K562 (cell line): ENCODE measurements at regions not wholly inside any gene's neighbourhood (a gene's known extent, or its start where the extent isn't known, plus 50 kb on each side); places are given as distances from the start of the nearest gene placed in this dataset.
"Not testable (repeated sequence)": the region's sequence is repeated elsewhere in the genome, so short reads cannot be mapped to it uniquely, and the experiment has no call there.

ENCODE experiments used
- CEBPB ChIP-seq: fragments of 450-650 bp; IDR thresholded peaks from 2 replicates; pipeline ENCODE4 v1.6.1; 2016; ENCODE audit warnings: missing genetic modification characterization, missing compliant biosample characterization
- CHCHD3 ChIP-seq: fragments of 250-450 bp; sonication (Bioruptor Pico); IDR thresholded peaks from 2 replicates; pipeline ENCODE4 v2.1.2; 2022; ENCODE audit warnings: mild to moderate bottlenecking
- E2F3 ChIP-seq: fragments of 250-450 bp; sonication (Bioruptor Pico); IDR thresholded peaks from 2 replicates; pipeline ENCODE4 v1.4.0; 2020; ENCODE audit warnings: mild to moderate bottlenecking
- FOXA3 ChIP-seq, 2 experiments: fragments of 450-650 bp in 1 of 2; sonication (generic) in 1 of 2; formaldehyde crosslinking; IDR thresholded peaks in 1 of 2; conservative IDR thresholded peaks in 1 of 2; 2 replicates each; pipeline versions ENCODE4 v1.4.0 to v1.8.0; 2020 to 2022; ENCODE audit warnings: mild to moderate bottlenecking in 2 of 2, missing genetic modification reagents in 1 of 2
- FUS ChIP-seq: fragments of 200-400 bp; formaldehyde crosslinking; optimal IDR thresholded peaks from 2 replicates; pipeline ENCODE3; 2017; ENCODE audit warnings: low read depth, low read length
- KLF6 ChIP-seq: fragments of 250-450 bp; sonication (Bioruptor Pico); IDR thresholded peaks from 2 replicates; pipeline ENCODE4 v1.4.0; 2020; ENCODE audit warnings: mild to moderate bottlenecking, moderate library complexity, borderline replicate concordance
- POLR2A ChIP-seq: fragments of 450-650 bp; conservative IDR thresholded peaks from 2 replicates; pipeline ENCODE4 v1.6.1; 2016
- RAD21 ChIP-seq, 2 experiments: fragments of 250-450 bp in 1 of 2; fragments of 450-650 bp in 1 of 2; sonication (Bioruptor Pico) in 1 of 2; formaldehyde crosslinking in 1 of 2; IDR thresholded peaks in 1 of 2; conservative IDR thresholded peaks in 1 of 2; 2 replicates each; pipeline versions ENCODE4 v1.4.0 to v1.8.0; 2020 to 2022; ENCODE audit warnings: mild to moderate bottlenecking in 2 of 2, moderate library complexity in 1 of 2
- TCFL5 ChIP-seq: fragments of 250-450 bp; sonication (Bioruptor Pico); conservative IDR thresholded peaks from 2 replicates; pipeline ENCODE4 v1.6.1; 2021; ENCODE audit warnings: mild to moderate bottlenecking, moderate library complexity, matching md5 sums
- TSHZ1 ChIP-seq: fragments of 250-450 bp; sonication (Bioruptor Pico); IDR thresholded peaks from 2 replicates; pipeline ENCODE4 v1.4.0; 2020; ENCODE audit warnings: mild to moderate bottlenecking, moderate library complexity
- ZNF224 ChIP-seq: sonication (generic); formaldehyde crosslinking; IDR thresholded peaks from 2 replicates; pipeline ENCODE4 v1.8.0; 2022; ENCODE audit warnings: mild to moderate bottlenecking, missing genetic modification reagents
- TF ChIP-seq, protein P1 (sequence below): fragments of 450-650 bp; formaldehyde crosslinking; IDR thresholded peaks from 2 replicates; pipeline ENCODE4 v1.4.0; 2020; ENCODE audit warnings: mild to moderate bottlenecking, moderate library complexity
- TF ChIP-seq, protein P2 (sequence below), 2 experiments: fragments of 450-650 bp; formaldehyde crosslinking in 1 of 2; IDR thresholded peaks; 2 replicates each; pipeline versions ENCODE4 v1.4.0 to v1.6.1; 2014 to 2020; ENCODE audit warnings: mild to moderate bottlenecking in 2 of 2, borderline replicate concordance in 1 of 2, low read depth in 1 of 2

DNA sequence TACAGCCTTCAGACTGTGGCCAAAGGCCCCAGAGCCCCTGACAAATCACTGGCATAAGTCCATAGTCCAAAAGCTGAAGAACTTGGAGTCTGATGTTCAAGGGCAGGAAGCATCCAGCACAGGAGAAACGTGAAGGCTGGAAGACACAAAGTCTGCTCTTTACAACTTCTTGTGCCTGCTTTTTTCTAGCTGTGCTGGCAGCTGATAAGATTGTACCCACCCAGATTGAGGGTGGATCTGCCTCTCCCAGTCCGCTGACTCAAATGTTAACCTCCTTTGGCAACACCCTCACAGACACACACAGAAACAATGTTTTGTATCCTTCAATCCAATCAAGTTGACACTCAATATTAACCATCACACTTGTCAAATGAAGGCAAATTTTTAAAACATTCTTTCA, 959.5 kb downstream of the FSCB start:
- not testable (repeated sequence) for TF ChIP-seq CHCHD3 (CRISPR knock-in tag); E2F3; TSHZ1 (CRISPR knock-in tag); CEBPB (tag); RAD21 (CRISPR knock-in tag; conservative IDR thresholded peaks at IDR 0.05 in 1 of 2, IDR thresholded peaks at IDR 0.05 in 1 of 2); ZNF224 (CRISPR knock-in tag); POLR2A; FUS; FOXA3 (CRISPR knock-in tag; conservative IDR thresholded peaks at IDR 0.05 in 1 of 2, IDR thresholded peaks at IDR 0.05 in 1 of 2); TCFL5 (CRISPR knock-in tag); KLF6 (CRISPR knock-in tag)
- TF ChIP-seq, protein P1, sequence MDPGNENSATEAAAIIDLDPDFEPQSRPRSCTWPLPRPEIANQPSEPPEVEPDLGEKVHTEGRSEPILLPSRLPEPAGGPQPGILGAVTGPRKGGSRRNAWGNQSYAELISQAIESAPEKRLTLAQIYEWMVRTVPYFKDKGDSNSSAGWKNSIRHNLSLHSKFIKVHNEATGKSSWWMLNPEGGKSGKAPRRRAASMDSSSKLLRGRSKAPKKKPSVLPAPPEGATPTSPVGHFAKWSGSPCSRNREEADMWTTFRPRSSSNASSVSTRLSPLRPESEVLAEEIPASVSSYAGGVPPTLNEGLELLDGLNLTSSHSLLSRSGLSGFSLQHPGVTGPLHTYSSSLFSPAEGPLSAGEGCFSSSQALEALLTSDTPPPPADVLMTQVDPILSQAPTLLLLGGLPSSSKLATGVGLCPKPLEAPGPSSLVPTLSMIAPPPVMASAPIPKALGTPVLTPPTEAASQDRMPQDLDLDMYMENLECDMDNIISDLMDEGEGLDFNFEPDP = not testable (repeated sequence)
- TF ChIP-seq, protein P2, sequence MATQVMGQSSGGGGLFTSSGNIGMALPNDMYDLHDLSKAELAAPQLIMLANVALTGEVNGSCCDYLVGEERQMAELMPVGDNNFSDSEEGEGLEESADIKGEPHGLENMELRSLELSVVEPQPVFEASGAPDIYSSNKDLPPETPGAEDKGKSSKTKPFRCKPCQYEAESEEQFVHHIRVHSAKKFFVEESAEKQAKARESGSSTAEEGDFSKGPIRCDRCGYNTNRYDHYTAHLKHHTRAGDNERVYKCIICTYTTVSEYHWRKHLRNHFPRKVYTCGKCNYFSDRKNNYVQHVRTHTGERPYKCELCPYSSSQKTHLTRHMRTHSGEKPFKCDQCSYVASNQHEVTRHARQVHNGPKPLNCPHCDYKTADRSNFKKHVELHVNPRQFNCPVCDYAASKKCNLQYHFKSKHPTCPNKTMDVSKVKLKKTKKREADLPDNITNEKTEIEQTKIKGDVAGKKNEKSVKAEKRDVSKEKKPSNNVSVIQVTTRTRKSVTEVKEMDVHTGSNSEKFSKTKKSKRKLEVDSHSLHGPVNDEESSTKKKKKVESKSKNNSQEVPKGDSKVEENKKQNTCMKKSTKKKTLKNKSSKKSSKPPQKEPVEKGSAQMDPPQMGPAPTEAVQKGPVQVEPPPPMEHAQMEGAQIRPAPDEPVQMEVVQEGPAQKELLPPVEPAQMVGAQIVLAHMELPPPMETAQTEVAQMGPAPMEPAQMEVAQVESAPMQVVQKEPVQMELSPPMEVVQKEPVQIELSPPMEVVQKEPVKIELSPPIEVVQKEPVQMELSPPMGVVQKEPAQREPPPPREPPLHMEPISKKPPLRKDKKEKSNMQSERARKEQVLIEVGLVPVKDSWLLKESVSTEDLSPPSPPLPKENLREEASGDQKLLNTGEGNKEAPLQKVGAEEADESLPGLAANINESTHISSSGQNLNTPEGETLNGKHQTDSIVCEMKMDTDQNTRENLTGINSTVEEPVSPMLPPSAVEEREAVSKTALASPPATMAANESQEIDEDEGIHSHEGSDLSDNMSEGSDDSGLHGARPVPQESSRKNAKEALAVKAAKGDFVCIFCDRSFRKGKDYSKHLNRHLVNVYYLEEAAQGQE (IDR thresholded peaks at IDR 0.05; ENCODE audit: borderline replicate concordance) = not testable (repeated sequence)
- TF ChIP-seq, protein P2 (CRISPR knock-in tag; IDR thresholded peaks at IDR 0.05; ENCODE audit: low read depth) = not testable (repeated sequence)
